Panc1 (cell line): ENCODE measurements at regions not wholly inside any gene's neighbourhood (a gene's known extent, or its start where the extent isn't known, plus 50 kb on each side); places are given as distances from the start of the nearest gene placed in this dataset.

Source experiments
- CTCF ChIP-seq: fragments of 450-650 bp; IDR thresholded peaks from 2 replicates; pipeline ENCODE4 v1.5.1; 2017; ENCODE audit warnings: mild to moderate bottlenecking
- POLR2AphosphoS5 ChIP-seq: IDR thresholded peaks from 2 replicates; pipeline ENCODE4 v1.6.1; 2012; ENCODE audit warnings: mild to moderate bottlenecking, low read depth, low read length, moderate library complexity
- REST ChIP-seq, 2 experiments: IDR thresholded peaks; 2 replicates each; pipeline ENCODE4 v1.6.1; 2011 to 2012; ENCODE audit warnings: low read depth in 2 of 2, control low read depth in 1 of 2, low read length in 1 of 2, mild to moderate bottlenecking in 1 of 2, moderate library complexity in 1 of 2; ENCODE audit not compliant: insufficient read depth in 1 of 2
- SIN3A ChIP-seq: IDR thresholded peaks from 2 replicates; pipeline ENCODE4 v1.6.1; 2012; ENCODE audit warnings: low read depth, mild to moderate bottlenecking, low read length, moderate library complexity, borderline replicate concordance; ENCODE audit not compliant: insufficient read depth
- TCF7L2 ChIP-seq: IDR thresholded peaks from 2 replicates; pipeline ENCODE4 v1.6.1; 2011; ENCODE audit warnings: mild to moderate bottlenecking, low read depth, low read length, inconsistent platforms

GRCh38 chr14:104359969-104360442, 219.6 kb upstream of the C14orf180 start:
- TF ChIP-seq POLR2AphosphoS5 (no peak), CTCF (no peak), REST (IDR thresholded peaks at IDR 0.05; ENCODE audit: insufficient read depth in 1 of 2, low read depth in 2 of 2, low read length in 1 of 2) (no peak), SIN3A (no peak), TCF7L2 (no peak)
